ENCODE measurements at regions not wholly inside any gene's neighbourhood (a gene's known extent, or its start where the extent isn't known, plus 50 kb on each side); places are given as distances from the start of the nearest gene placed in this dataset.

- DNase-seq (ENCODE audit: low read depth in 1 of 2, low spot score in 1 of 2): peak in 1 of 2 donors; percentile 0
- no peaks in the 10 kb centered on the region for H3K27me3 ChIP-seq
- no peaks in the 10 kb centered on the region for H3K9me3 ChIP-seq (ENCODE audit: low read depth)
- H3K4me1 ChIP-seq (ENCODE audit: low read depth): peaks cover 3% of the 10 kb centered on the region
- no peaks in the 10 kb centered on the region for H3K36me3 ChIP-seq
- TF ChIP-seq, protein P1, sequence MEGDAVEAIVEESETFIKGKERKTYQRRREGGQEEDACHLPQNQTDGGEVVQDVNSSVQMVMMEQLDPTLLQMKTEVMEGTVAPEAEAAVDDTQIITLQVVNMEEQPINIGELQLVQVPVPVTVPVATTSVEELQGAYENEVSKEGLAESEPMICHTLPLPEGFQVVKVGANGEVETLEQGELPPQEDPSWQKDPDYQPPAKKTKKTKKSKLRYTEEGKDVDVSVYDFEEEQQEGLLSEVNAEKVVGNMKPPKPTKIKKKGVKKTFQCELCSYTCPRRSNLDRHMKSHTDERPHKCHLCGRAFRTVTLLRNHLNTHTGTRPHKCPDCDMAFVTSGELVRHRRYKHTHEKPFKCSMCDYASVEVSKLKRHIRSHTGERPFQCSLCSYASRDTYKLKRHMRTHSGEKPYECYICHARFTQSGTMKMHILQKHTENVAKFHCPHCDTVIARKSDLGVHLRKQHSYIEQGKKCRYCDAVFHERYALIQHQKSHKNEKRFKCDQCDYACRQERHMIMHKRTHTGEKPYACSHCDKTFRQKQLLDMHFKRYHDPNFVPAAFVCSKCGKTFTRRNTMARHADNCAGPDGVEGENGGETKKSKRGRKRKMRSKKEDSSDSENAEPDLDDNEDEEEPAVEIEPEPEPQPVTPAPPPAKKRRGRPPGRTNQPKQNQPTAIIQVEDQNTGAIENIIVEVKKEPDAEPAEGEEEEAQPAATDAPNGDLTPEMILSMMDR (IDR thresholded peaks at IDR 0.05; ENCODE audit: low read depth, low read length): no peak
- H3K4me3 ChIP-seq: no peak overlapping the region
- no peak overlapping the region for H3K27ac ChIP-seq
Observed at GRCh38 chrX:98795636-98796035, 1614.4 kb downstream of the PCDH19 start.

GRCh38 chrX:98755912-98756311 lies 1654.2 kb downstream of the PCDH19 start:
- Histone ChIP-seq H3K27ac (no peak overlapping the region), H3K27me3 (no peaks in the 10 kb centered on the region)
- TF ChIP-seq, protein P1 (IDR thresholded peaks at IDR 0.05; ENCODE audit: low read depth, low read length): no peak

DNA sequence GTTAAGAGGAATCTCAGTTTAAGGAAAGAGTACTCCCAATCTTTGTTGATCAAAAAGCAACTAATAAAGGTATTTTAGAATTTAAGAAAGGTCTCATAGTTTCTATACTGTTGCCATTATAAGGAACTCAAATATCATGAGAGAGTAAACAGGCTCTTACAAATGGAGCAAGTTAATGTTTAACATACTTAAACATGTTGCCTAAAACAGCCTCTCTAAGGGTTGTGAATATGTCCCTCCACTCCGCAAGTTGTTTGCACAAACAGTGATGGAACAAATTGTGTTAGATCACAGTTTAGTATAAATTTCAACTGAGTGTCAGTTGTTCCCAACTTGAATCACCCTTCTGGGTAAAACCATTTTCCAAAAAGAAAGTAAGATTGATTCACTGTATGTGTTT lies 1678.3 kb downstream of the PCDH19 start:
- no peaks in the 10 kb centered on the region for H3K36me3 ChIP-seq
- TF ChIP-seq, protein P1 (IDR thresholded peaks at IDR 0.05; ENCODE audit: low read depth, low read length): no peak

More at GRCh38 chrX:98755912-98756311, 1654.2 kb downstream of the PCDH19 start:
- no peak overlapping the region for H3K4me3 ChIP-seq
- no peaks in the 10 kb centered on the region for H3K36me3 ChIP-seq
- H3K4me1 ChIP-seq (ENCODE audit: low read depth): no peaks in the 10 kb centered on the region
- H3K9me3 ChIP-seq (ENCODE audit: low read depth): no peaks in the 10 kb centered on the region
- no peak for DNase-seq (ENCODE audit: low read depth in 1 of 2, low spot score in 1 of 2)

DNA sequence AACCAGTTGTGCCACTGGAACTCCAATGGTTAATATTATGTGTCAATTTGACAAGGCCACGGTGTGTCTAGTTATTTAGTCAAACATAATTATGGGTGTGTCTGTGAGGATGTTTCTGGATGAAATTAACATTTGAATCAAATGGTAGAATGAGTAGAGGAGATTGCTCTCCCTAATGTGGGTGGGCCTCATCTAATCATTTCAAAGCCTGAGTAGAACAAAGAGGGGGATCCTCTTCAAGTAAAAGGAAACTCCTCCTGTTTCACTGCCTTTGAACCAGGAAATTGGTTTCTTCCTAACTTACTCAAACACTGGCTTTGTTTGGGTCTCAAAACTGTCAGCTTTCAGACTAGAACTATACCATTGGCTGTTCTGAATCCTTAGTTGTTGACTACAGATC lies 1692.1 kb downstream of the PCDH19 start:
- TF ChIP-seq, protein P1 (IDR thresholded peaks at IDR 0.05; ENCODE audit: low read depth, low read length): no peak
- Histone ChIP-seq H3K9me3 (ENCODE audit: low read depth) (no peaks in the 10 kb centered on the region), H3K4me3 (no peak overlapping the region), H3K27me3 (no peaks in the 10 kb centered on the region), H3K27ac (no peak overlapping the region), H3K4me1 (ENCODE audit: low read depth) (no peaks in the 10 kb centered on the region), H3K36me3 (no peaks in the 10 kb centered on the region)
- DNase-seq (ENCODE audit: low read depth in 1 of 2, low spot score in 1 of 2): no peak

More for the DNA sequence above, 1678.3 kb downstream of the PCDH19 start:
- no peaks in the 10 kb centered on the region for H3K4me1 ChIP-seq (ENCODE audit: low read depth)
- no peak overlapping the region for H3K27ac ChIP-seq
- no peak for DNase-seq (ENCODE audit: low read depth in 1 of 2, low spot score in 1 of 2)
- no peak overlapping the region for H3K4me3 ChIP-seq
- no peaks in the 10 kb centered on the region for H3K9me3 ChIP-seq (ENCODE audit: low read depth)
- H3K27me3 ChIP-seq: no peaks in the 10 kb centered on the region

Data from cardiac muscle cell (in vitro differentiated cells and primary cell).